Fibroblast of skin of right biceps (primary cell): ENCODE measurements at regions not wholly inside any gene's neighbourhood (a gene's known extent, or its start where the extent isn't known, plus 50 kb on each side); places are given as distances from the start of the nearest gene placed in this dataset.
A peak's percentile ranks its signal among the peaks of the same experiment; 100 is the strongest.

ENCODE experiments used
- DNase-seq: peaks from one replicate; pipeline ENCODE4 v3.0.0-alpha.2; 2013

DNA sequence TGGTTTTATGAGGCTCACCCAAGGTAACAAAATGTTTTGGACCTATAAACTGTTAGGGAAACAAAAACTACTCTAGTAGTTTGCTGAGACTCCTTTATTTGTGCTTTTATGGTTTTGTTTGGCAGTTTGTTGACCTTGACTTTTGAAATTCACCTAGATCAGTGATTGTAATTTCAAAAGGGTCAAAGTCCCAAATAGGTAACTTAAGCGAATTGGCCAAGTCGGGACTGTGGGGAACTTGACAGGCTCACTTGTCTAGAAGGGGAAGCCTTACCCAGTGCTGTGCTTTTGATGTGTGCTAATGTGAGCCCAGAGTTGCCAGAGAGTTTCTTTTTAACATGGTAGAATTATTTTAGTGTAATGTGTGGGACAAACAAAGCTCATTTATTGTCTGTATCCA is 87.2 kb upstream of the SGCD start:
- no peak for DNase-seq

- DNase-seq, result no peak
Observed at GRCh38 chr5:156240414-156240813, 86.5 kb upstream of the SGCD start.

DNA sequence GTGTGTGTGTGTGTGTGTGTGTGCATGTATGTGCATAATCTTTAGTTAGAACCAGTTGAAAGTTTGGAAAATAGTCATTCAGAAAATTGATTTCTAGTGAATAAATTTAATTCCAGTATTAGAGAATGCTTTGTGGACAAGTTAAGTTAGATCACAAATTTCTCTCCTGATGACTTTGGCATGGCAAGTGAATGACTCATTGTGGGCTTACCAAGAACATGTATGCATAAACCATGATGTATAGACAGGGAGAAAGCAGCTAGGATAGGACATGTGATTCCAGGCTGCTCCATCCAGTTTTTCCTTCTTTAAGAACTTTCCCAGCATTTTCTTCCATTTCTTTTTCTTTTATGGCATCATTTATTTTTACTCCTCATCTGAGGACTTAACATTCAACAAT is 85.7 kb upstream of the SGCD start:
- peak; percentile 70 for DNase-seq

- DNase-seq, result no peak
Observed at GRCh38 chr5:156245895-156246294, 81.1 kb upstream of the SGCD start.

GRCh38 chr5:156251076-156251475 is 75.9 kb upstream of the SGCD start:
- no peak for DNase-seq

GRCh38 chr5:156253130-156253529 is 73.8 kb upstream of the SGCD start:
- DNase-seq, result no peak

GRCh38 chr5:156254196-156254595 is 72.8 kb upstream of the SGCD start:
- DNase-seq, result peak; percentile 52

DNA sequence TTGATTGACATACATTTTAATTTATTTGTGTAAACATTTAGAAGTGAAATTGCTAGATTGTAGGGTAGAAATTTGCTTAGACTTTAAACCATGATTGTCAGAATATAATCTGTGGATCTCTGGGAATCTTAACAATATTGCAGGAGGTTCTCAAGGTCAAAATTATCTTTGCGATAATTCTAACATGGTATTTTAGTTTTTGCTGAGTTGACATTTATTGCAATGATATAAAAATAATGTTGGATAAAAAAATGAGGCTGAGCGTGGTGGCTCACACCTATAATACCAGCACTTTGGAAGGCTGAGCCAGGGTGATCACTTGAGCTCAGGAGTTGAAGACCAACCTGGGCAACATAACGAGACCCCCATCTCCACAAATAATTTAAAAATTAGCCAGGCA is 70.3 kb upstream of the SGCD start:
- no peak for DNase-seq

DNA sequence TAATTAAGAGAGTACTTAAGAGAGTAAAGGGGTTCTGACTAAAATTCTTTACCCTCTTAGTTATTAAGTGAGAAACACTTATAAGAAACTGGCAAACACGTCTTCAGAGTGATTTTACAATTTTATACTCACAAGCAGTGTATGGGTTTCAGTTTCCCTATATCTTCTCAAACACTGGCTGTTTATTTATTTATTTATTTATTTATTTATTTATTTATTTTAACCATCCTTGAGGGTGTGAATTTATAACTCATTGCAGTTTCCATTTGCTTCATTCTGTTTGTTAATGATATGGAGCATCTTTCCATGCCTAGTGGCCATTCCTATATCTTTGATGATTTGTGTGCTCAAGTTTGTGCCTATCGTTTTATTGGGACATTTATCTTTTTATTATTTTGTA is 68.0 kb upstream of the SGCD start:
- DNase-seq, result no peak

DNA sequence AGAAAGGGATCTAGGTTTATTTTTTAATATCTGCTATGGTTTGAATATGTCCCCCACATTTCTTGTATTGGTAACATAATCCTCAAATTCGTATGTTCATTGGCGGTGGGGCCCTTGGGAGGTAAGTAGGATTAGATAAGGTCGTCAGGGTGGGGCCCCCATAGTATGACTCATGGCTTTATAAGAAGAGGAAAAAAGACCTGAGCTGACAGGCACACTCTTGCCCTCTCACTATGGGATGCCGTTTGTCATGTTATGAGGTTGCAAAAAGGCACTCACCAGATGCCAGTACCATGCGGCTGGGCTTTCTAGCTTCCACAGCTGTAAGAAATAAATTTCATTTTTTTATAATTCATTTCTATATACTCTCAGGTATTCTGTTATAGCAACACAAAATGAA is 67.3 kb upstream of the SGCD start:
- DNase-seq, result no peak

- DNase-seq, result no peak
Observed at GRCh38 chr5:156261275-156261939, 65.6 kb upstream of the SGCD start.

DNA sequence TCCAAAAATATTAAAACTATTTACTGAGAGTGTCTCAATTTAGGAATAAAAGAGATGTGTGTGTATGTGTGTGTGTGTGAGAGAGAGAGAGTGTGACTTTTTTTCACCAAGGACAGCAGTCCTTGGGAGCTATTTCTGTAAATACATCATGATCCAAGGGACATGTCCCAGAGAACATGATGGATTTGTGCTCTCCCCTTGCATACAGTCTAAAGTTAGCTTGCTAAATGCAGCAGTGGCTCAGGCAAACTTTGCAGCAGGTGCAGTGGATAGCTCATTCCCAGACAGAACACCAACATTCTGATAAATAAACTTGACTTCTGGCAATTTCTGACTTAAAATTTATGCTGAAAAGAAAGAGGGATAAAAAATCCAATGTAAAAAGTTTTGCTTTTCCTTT is 55.4 kb upstream of the SGCD start:
- DNase-seq, result no peak

DNA sequence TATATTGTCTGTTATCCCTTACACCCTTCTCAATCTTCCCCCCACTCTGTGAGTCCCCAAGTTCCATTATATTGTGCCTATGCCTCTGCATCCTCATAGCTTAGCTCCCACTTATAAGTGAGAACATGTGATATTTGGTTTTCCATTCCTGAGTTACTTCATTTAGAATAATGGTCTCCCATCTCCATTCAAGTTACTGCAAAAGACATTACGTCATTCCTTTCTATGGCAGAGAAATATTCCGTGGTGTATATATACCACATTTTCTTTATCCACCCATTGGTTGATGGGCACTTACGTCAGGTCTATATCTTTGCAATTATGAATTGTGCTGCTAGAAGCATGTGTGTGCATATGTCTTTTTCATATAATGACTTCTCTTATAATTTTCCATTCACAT is 54.8 kb upstream of the SGCD start:
- DNase-seq, result no peak

DNA sequence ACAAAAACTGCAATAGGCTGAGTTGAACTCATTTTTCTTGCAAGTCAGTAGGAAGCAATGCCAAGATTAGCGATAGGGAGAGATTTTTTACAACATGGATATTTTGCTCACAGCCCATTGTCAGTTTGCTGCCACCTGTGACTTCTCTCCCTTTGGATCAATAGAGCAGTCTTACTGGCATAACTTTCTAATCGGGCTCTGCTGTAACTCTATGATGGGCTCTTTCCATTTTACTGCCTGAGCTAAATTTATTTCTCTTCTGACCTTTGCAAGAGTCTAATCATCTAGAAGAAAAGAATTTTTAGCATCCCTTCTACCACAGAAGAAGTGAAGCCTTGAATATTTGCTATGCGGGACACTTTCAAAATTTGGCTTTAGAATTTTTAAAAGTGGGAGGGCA is 53.6 kb upstream of the SGCD start:
- no peak for DNase-seq

DNA sequence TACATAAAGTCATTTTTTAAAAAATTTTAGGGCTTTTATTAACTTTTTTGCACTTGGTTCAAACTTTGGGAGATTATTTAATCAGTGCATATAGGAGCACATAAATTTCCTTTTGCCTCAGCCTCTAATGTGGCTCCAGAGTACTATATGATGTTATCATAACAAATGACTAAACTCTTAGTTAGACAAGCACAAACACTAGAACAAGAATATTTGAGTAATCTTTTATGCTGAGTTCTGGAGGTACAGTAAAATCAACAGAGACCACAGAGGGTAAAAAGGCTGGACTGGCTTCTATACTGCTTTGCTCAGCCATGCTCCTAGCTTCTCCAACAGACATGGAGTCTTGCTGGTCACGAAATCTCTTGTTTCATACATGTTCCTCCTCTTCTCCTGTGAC is 52.5 kb upstream of the SGCD start:
- DNase-seq, result no peak
